ENCODE measurements at regions not wholly inside any gene's neighbourhood (a gene's known extent, or its start where the extent isn't known, plus 50 kb on each side); places are given as distances from the start of the nearest gene placed in this dataset.

DNA sequence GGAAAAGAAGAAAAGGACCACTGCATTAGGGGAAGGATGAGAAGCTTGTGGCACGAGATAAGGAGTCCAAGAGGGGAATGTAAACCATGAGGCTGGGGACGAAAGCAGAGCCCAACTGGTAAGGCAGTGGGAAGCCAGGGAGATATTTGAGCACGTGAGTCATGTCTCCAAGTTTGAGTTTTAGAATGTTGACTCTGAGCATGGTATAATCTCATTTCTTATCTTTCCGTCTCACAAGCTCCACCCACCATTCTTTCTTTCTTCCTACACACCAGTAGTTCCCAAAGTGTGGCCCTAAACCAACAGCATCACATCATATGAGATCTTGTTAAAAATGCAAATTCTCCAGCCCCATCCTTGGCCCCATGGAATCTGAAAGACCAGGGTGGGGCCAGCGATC lies 145.3 kb downstream of the PLPP3 start:
- no peak for FAIRE-seq
- TF ChIP-seq POU2F2 (IDR thresholded peaks at IDR 0.05; ENCODE audit: low read depth, low read length) (no peak), POLR2AphosphoS5 (IDR thresholded peaks at IDR 0.05; ENCODE audit: low read depth, low read length) (no peak), POLR2A (IDR thresholded peaks at IDR 0.05; ENCODE audit: low read depth, low read length) (no peak), SPI1 (IDR thresholded peaks at IDR 0.05; ENCODE audit: low read depth, low read length) (no peak), TAF1 (IDR thresholded peaks at IDR 0.05; ENCODE audit: low read depth, low read length) (no peak)

DNA sequence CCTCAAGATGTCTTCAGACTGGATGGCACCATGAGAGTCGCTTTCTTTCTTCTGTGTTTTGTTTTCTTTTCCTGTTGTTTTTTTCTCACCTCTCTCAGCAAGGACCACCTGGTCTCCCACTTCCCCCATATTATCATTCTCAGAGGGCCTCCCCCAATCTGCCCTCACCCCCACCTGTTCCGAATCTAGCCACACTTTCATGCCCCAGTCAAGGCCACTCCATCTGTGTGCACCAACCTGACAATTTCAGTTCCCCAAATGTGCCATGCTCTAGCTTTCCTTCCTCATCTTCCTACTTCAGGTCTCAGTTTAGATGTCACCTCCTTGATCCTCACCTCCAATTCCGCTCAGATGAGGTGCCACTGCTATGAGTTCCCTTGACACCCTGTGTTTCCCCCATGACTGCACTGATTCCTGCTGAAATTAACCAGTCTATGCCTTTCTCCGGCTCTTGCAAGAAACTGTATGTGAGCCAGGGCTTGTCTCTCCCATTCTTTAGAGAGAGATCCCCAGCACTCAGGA lies 146.2 kb downstream of the PLPP3 start:
- FAIRE-seq (no peak), DNase-seq (ENCODE audit: insufficient read length, low spot score) (no peak)
- no peak for TF ChIP-seq POLR2AphosphoS5 (IDR thresholded peaks at IDR 0.05; ENCODE audit: low read depth, low read length)
- TF ChIP-seq TAF1 (IDR thresholded peaks at IDR 0.05; ENCODE audit: low read depth, low read length): no peak
- TF ChIP-seq SPI1 (IDR thresholded peaks at IDR 0.05; ENCODE audit: low read depth, low read length): peak; percentile 15; the same call in 1 of the 2 replicates
- TF ChIP-seq POLR2A (IDR thresholded peaks at IDR 0.05; ENCODE audit: low read depth, low read length): no peak

More for the DNA sequence above, 145.3 kb downstream of the PLPP3 start:
- DNase-seq (ENCODE audit: insufficient read length, low spot score): no peak

DNA sequence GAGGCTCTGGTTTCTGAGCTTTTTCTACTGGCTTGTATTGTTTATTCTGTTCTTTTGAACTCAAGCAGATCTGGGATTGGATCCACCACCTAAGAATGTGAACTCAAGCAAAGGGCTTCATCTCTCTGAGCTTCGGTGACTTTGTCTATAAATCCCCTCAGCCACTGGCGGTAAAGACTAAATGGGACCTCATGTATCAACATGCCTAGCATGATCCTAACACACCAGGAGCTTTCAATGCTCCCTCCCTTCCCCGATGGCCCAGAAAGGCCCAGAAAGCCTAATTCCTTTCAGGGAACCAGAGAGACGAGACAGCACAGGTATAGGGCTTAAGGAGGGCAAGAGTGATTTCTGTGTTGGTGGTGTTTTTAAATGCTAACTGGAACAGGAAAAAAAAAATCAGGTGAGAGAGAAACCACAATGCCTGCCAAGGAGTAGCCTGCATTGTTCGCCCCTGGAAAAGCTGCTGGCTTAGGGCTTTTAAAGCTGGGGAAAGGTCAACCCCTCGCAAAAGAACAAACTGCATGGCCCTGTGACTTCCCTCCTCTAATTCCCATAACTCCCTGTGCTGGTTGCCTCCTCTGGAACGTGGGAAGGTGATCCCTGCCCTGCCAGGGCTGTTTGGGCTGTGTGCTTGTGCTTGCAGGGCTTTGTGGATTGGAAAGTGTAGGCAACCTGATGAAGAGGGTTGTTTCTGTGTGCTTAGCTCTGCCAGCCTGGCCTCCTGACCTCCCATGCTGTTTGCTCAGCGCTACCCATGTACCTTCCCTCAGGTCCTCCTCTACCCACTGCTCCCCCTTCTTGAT lies 147.0 kb downstream of the PLPP3 start:
- no peak for DNase-seq (ENCODE audit: insufficient read length, low spot score)
- TF ChIP-seq POLR2AphosphoS5 (IDR thresholded peaks at IDR 0.05; ENCODE audit: low read depth, low read length) (no peak), PAX5 (IDR thresholded peaks at IDR 0.05; ENCODE audit: insufficient read depth, low read length, severe bottlenecking) (no peak), POLR2A (IDR thresholded peaks at IDR 0.05; ENCODE audit: low read depth, low read length) (no peak), POU2F2 (IDR thresholded peaks at IDR 0.05; ENCODE audit: low read depth, low read length) (no peak), SPI1 (IDR thresholded peaks at IDR 0.05; ENCODE audit: low read depth, low read length) (no peak), TAF1 (IDR thresholded peaks at IDR 0.05; ENCODE audit: low read depth, low read length) (no peak)
- no peak for FAIRE-seq

DNA sequence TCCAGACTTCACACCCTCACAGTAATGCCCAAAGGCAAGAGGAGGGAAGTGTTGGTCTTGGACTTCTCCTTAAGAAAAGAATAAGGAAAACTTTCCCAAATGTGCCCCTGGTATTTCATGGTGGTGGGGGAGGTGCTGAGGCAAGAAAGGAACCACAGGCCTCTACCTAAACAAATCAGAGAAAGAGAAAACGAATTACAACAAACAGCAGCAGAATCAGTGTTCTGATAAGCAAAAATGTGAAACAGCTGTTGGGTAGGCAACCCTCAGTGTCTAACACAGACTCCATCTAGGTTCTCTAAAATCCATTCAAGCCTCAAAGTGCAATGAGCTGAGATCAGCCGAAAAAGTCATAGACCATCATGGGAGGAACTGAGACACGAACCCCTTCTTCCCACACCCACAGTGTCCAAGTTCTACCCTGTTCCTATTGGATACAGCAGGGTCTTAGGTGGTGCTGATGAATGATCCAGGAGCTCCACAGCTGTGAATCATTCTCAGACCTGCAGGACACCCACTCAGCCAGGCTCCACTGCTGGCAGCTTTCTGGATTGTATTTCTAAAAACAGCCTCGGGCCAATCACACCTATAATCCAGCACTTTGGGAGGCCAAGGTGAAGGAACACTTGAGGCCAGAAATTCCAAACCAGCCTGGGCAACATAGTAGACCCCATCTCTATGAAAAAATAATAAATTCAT lies 149.1 kb downstream of the PLPP3 start:
- DNase-seq (ENCODE audit: insufficient read length, low spot score) (no peak), FAIRE-seq (no peak)
- no peak for TF ChIP-seq PAX5 (IDR thresholded peaks at IDR 0.05; ENCODE audit: insufficient read depth, low read length, severe bottlenecking)
- TF ChIP-seq POLR2AphosphoS5 (IDR thresholded peaks at IDR 0.05; ENCODE audit: low read depth, low read length): no peak
- TF ChIP-seq TAF1 (IDR thresholded peaks at IDR 0.05; ENCODE audit: low read depth, low read length): no peak
- TF ChIP-seq POLR2A (IDR thresholded peaks at IDR 0.05; ENCODE audit: low read depth, low read length): no peak
- TF ChIP-seq SPI1 (IDR thresholded peaks at IDR 0.05; ENCODE audit: low read depth, low read length): no peak
- no peak for TF ChIP-seq POU2F2 (IDR thresholded peaks at IDR 0.05; ENCODE audit: low read depth, low read length)

DNA sequence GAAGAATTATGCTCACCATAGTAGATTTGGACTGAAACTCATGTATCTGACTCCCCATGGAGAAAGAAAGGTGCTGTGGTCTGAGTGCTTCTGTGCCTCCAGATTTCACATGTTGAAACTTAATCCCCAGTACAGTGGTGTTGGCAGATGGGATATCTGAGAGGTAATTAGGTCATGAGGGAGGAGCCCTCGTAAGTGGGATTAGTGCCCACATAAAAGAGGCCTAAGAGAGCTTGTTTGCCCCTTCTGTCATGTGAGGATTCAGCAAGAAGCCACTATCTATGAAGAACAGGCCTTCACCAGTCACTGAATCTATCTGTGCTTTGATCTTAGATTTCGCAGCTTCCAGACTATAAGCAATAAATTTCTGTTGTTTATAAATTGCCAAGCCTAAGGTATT lies 150.1 kb downstream of the PLPP3 start:
- TF ChIP-seq SPI1 (IDR thresholded peaks at IDR 0.05; ENCODE audit: low read depth, low read length): no peak
- TF ChIP-seq POLR2AphosphoS5 (IDR thresholded peaks at IDR 0.05; ENCODE audit: low read depth, low read length): no peak
- no peak for TF ChIP-seq TAF1 (IDR thresholded peaks at IDR 0.05; ENCODE audit: low read depth, low read length)
- TF ChIP-seq POU2F2 (IDR thresholded peaks at IDR 0.05; ENCODE audit: low read depth, low read length): no peak
- TF ChIP-seq PAX5 (IDR thresholded peaks at IDR 0.05; ENCODE audit: insufficient read depth, low read length, severe bottlenecking): no peak
- no peak for TF ChIP-seq POLR2A (IDR thresholded peaks at IDR 0.05; ENCODE audit: low read depth, low read length)
- DNase-seq (ENCODE audit: insufficient read length, low spot score) (no peak), FAIRE-seq (no peak)

DNA sequence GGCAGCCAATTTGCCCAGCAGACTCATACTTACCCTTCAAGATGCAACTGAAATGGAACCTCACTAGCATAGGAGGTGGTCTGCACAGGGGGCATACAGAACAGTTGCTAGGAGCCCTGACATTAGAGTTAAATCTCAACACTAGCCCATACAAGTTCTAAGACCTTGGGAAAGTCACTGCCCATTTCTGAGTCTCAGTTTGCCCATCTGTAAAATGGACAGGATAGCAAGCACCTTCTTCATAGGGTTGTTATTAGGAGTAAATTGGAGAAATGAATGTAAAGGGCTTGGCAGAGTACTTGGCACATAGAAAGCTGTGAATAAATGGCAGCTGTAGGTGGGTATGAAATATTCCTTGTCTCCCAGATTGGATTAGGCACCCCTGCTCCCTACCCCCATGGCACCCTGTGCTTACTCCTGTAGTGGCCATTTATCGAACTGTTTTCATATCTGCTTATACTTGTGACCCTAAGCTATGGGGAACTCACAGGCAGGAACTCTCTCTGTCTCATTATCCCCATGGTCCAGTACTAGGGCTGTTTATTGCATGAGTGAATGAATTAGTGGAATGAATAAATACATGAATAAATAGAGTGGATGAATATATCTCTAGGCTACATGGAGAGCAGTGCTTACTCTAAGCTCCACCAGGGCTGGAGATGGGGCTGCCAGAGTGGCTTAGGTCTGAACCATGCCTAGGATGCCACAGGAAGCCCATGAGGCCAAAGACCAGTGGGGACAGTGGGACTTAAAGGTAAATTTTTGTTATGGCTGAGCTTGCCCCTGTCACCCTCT lies 152.6 kb downstream of the PLPP3 start:
- no peak for TF ChIP-seq TAF1 (IDR thresholded peaks at IDR 0.05; ENCODE audit: low read depth, low read length)
- no peak for TF ChIP-seq POLR2A (IDR thresholded peaks at IDR 0.05; ENCODE audit: low read depth, low read length)
- no peak for TF ChIP-seq POU2F2 (IDR thresholded peaks at IDR 0.05; ENCODE audit: low read depth, low read length)
- TF ChIP-seq POLR2AphosphoS5 (IDR thresholded peaks at IDR 0.05; ENCODE audit: low read depth, low read length): no peak
- no peak for TF ChIP-seq PAX5 (IDR thresholded peaks at IDR 0.05; ENCODE audit: insufficient read depth, low read length, severe bottlenecking)
- TF ChIP-seq SPI1 (IDR thresholded peaks at IDR 0.05; ENCODE audit: low read depth, low read length): no peak
- no peak for DNase-seq (ENCODE audit: insufficient read length, low spot score)
- FAIRE-seq: no peak

DNA sequence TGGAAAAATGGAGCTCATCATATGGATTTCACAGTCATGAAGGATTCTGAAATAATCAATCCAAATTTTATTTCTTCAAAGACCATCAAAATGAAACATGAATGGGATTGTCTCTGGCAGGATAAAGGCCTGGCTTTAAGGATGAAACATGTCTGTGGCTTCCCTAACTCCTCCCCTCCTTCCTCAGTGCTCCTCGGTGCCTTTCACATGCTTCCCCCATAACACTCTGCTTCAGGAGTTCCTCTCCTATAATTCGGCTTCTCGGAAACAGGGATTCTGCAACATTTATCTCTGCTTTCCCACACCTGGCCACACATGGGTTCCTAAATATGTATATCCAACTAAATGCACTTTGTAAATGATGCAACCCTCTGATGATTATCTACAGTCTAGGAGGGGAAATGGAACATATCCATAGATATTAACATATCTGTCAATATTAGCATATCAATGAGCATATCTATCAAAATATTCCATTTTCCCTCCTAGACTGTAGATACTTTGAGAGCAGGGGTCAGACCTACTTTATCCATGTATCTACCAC lies 153.8 kb downstream of the PLPP3 start:
- DNase-seq (ENCODE audit: insufficient read length, low spot score): no peak
- FAIRE-seq: no peak
- TF ChIP-seq SPI1 (IDR thresholded peaks at IDR 0.05; ENCODE audit: low read depth, low read length) (no peak), TAF1 (IDR thresholded peaks at IDR 0.05; ENCODE audit: low read depth, low read length) (no peak)

DNA sequence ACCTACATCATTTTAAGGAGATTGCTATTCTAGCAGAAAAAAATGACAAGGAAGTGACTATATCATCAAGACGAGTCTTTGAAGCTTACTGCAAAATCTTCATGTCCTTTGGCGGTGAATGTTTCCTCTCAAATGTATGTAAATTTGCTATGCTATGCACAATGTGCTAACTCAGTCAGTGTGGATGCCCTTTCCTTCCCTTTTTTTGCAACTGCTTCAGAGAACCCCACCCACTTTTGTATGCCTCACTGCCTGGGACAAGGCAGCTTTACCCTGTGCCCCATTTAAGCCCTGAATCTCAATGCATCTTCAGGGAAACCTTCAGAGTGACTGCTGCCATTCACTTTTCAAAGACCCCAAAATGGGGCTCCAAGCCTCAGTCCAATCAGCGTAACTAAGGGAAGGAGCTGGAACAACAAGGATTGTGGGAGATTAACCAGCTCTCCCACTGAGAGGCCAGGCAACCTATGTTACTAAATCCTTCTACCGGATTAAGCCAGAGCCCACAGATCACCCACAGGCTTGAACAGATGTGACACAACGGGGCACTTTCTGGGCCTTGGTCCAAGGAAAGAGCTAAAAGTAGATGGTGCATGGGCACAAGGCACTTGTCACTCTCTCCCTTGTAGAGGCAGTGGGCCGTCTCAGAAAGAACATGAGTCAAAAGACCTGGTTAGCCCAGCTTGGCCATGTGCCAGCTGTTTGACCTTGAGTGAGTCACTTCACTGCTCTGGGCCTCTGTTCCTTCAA lies 154.4 kb downstream of the PLPP3 start:
- TF ChIP-seq PAX5 (IDR thresholded peaks at IDR 0.05; ENCODE audit: insufficient read depth, low read length, severe bottlenecking): no peak
- TF ChIP-seq TAF1 (IDR thresholded peaks at IDR 0.05; ENCODE audit: low read depth, low read length): no peak
- no peak for TF ChIP-seq POLR2A (IDR thresholded peaks at IDR 0.05; ENCODE audit: low read depth, low read length)
- no peak for TF ChIP-seq SPI1 (IDR thresholded peaks at IDR 0.05; ENCODE audit: low read depth, low read length)
- no peak for TF ChIP-seq POU2F2 (IDR thresholded peaks at IDR 0.05; ENCODE audit: low read depth, low read length)
- TF ChIP-seq POLR2AphosphoS5 (IDR thresholded peaks at IDR 0.05; ENCODE audit: low read depth, low read length): no peak
- DNase-seq (ENCODE audit: insufficient read length, low spot score) (no peak), FAIRE-seq (no peak)
